ENCODE measurements at regions not wholly inside any gene's neighbourhood (a gene's known extent, or its start where the extent isn't known, plus 50 kb on each side); places are given as distances from the start of the nearest gene placed in this dataset.

GRCh38 chr7:138173548-138173947 is 97.3 kb downstream of the AKR1D1 start:
- H3K79me2 ChIP-seq (ENCODE audit: insufficient read depth, low read length): no peaks in the 10 kb centered on the region
- peaks cover 19% of the 10 kb centered on the region for H3K9me3 Mint-ChIP-seq (ENCODE audit: unreplicated experiment)
- DNase-seq (ENCODE audit: low read depth): no peak

DNA sequence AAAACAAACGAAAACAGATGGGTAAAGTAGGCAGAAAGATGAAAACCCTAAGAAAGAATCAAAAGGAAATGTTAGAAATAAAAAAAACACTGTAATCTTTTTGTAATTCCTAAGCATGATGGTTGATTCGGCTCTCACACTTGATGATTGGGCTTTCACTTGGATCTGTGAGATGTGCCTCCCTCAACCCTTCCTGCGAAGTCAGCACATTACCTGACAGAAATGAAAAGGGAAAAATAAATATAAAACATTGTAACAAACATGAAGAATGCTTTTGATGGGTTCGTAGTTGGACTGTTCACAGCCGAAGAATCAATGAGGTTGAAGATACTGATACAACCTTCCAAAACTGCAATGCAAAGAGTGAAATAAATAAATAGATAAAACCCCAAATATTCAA is 99.8 kb downstream of the AKR1D1 start:
- Histone ChIP-seq H3K9me3 (ENCODE audit: insufficient read depth, low read depth, low read length) (no peaks in the 10 kb centered on the region), H3K36me3 (ENCODE audit: insufficient read depth, low read length) (no peaks in the 10 kb centered on the region), H3K4me3 (ENCODE audit: insufficient read depth, low read depth, low read length) (no peak overlapping the region), H3K4me1 (ENCODE audit: insufficient read depth, low read length) (no peaks in the 10 kb centered on the region), H3K79me2 (ENCODE audit: insufficient read depth, low read length) (no peaks in the 10 kb centered on the region), H3K4me2 (ENCODE audit: low read length) (no peak overlapping the region), H4K20me1 (ENCODE audit: insufficient read depth, low read length) (no peaks in the 10 kb centered on the region), H2AFZ (ENCODE audit: low read depth, low read length) (no peak overlapping the region), H3K27me3 (ENCODE audit: insufficient read depth, low read length) (no peaks in the 10 kb centered on the region), H3K9ac (ENCODE audit: low read length) (no peak overlapping the region), H3K27ac (ENCODE audit: low read depth, low read length) (no peak overlapping the region)
- Mint-ChIP-seq H3K27ac (ENCODE audit: unreplicated experiment) (no peak overlapping the region), H3K36me3 (ENCODE audit: low read depth, unreplicated experiment) (peaks cover 7% of the 10 kb centered on the region), H3K4me3 (ENCODE audit: unreplicated experiment) (no peak overlapping the region), H3K4me1 (ENCODE audit: low read depth, unreplicated experiment) (peaks cover 4% of the 10 kb centered on the region), H3K9me3 (ENCODE audit: unreplicated experiment) (peaks cover 21% of the 10 kb centered on the region), H3K27me3 (ENCODE audit: low read depth, unreplicated experiment) (no peaks in the 10 kb centered on the region)
- no peak for FAIRE-seq
- TF ChIP-seq EZH2 (IDR thresholded peaks at IDR 0.05; ENCODE audit: insufficient read depth, low read length): no peak
- TF ChIP-seq, protein P1, sequence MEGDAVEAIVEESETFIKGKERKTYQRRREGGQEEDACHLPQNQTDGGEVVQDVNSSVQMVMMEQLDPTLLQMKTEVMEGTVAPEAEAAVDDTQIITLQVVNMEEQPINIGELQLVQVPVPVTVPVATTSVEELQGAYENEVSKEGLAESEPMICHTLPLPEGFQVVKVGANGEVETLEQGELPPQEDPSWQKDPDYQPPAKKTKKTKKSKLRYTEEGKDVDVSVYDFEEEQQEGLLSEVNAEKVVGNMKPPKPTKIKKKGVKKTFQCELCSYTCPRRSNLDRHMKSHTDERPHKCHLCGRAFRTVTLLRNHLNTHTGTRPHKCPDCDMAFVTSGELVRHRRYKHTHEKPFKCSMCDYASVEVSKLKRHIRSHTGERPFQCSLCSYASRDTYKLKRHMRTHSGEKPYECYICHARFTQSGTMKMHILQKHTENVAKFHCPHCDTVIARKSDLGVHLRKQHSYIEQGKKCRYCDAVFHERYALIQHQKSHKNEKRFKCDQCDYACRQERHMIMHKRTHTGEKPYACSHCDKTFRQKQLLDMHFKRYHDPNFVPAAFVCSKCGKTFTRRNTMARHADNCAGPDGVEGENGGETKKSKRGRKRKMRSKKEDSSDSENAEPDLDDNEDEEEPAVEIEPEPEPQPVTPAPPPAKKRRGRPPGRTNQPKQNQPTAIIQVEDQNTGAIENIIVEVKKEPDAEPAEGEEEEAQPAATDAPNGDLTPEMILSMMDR (IDR thresholded peaks at IDR 0.05; ENCODE audit: insufficient read depth, low read depth, low read length): no peak
- DNase-seq (ENCODE audit: low read depth): no peak

More at GRCh38 chr7:138173548-138173947, 97.3 kb downstream of the AKR1D1 start:
- Mint-ChIP-seq H3K27me3 (ENCODE audit: low read depth, unreplicated experiment) (no peaks in the 10 kb centered on the region), H3K4me3 (ENCODE audit: unreplicated experiment) (no peak overlapping the region), H3K4me1 (ENCODE audit: low read depth, unreplicated experiment) (peaks cover 27% of the 10 kb centered on the region), H3K27ac (ENCODE audit: unreplicated experiment) (no peak overlapping the region), H3K36me3 (ENCODE audit: low read depth, unreplicated experiment) (peaks cover 7% of the 10 kb centered on the region)
- Histone ChIP-seq H3K27me3 (ENCODE audit: insufficient read depth, low read length) (no peaks in the 10 kb centered on the region), H3K36me3 (ENCODE audit: insufficient read depth, low read length) (no peaks in the 10 kb centered on the region), H2AFZ (ENCODE audit: low read depth, low read length) (no peak overlapping the region), H3K9ac (ENCODE audit: low read length) (no peak overlapping the region), H3K4me3 (ENCODE audit: insufficient read depth, low read depth, low read length) (no peak overlapping the region), H4K20me1 (ENCODE audit: insufficient read depth, low read length) (no peaks in the 10 kb centered on the region), H3K27ac (ENCODE audit: low read depth, low read length) (no peak overlapping the region), H3K4me1 (ENCODE audit: insufficient read depth, low read length) (peaks cover 6% of the 10 kb centered on the region), H3K4me2 (ENCODE audit: low read length) (no peak overlapping the region), H3K9me3 (ENCODE audit: insufficient read depth, low read depth, low read length) (no peaks in the 10 kb centered on the region)
- TF ChIP-seq, protein P1 (IDR thresholded peaks at IDR 0.05; ENCODE audit: insufficient read depth, low read depth, low read length): no peak
- TF ChIP-seq EZH2 (IDR thresholded peaks at IDR 0.05; ENCODE audit: insufficient read depth, low read length): no peak
- FAIRE-seq: no peak

DNA sequence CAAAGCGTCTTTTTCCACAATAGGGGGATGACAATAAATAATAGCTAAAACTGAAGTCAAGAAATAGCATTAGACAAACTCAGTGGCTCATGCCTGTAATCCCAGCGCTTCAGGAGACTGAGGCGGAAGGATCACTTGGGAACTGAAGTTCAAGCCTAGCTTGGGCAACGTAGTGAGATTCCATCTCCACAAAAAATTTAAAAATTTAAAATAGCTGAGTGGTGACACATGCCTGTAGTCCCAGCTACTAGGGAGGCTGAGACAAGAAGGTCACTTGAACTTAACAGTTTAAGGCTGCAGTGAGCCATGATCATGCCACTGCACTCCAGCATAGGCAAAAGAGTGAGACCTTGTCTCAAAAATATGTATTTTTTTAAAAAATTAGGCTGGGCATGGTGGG is 107.9 kb downstream of the AKR1D1 start:
- H3K4me3 ChIP-seq (ENCODE audit: insufficient read depth, low read depth, low read length): no peak overlapping the region
- TF ChIP-seq, protein P1 (IDR thresholded peaks at IDR 0.05; ENCODE audit: insufficient read depth, low read depth, low read length): no peak
- no peak for TF ChIP-seq EZH2 (IDR thresholded peaks at IDR 0.05; ENCODE audit: insufficient read depth, low read length)
- H3K27ac ChIP-seq (ENCODE audit: low read depth, low read length): no peak overlapping the region
- no peaks in the 10 kb centered on the region for H3K27me3 ChIP-seq (ENCODE audit: insufficient read depth, low read length)
- H3K79me2 ChIP-seq (ENCODE audit: insufficient read depth, low read length): no peaks in the 10 kb centered on the region
- no peaks in the 10 kb centered on the region for H4K20me1 ChIP-seq (ENCODE audit: insufficient read depth, low read length)
- no peak overlapping the region for H2AFZ ChIP-seq (ENCODE audit: low read depth, low read length)
- H3K9me3 ChIP-seq (ENCODE audit: insufficient read depth, low read depth, low read length): peaks cover 10% of the 10 kb centered on the region
- Mint-ChIP-seq H3K4me3 (ENCODE audit: unreplicated experiment) (no peak overlapping the region), H3K27me3 (ENCODE audit: low read depth, unreplicated experiment) (no peaks in the 10 kb centered on the region), H3K4me1 (ENCODE audit: low read depth, unreplicated experiment) (peaks cover 19% of the 10 kb centered on the region), H3K27ac (ENCODE audit: unreplicated experiment) (no peak overlapping the region), H3K36me3 (ENCODE audit: low read depth, unreplicated experiment) (no peaks in the 10 kb centered on the region), H3K9me3 (ENCODE audit: unreplicated experiment) (peaks cover 21% of the 10 kb centered on the region)
- H3K4me2 ChIP-seq (ENCODE audit: low read length): no peak overlapping the region
- FAIRE-seq (no peak), DNase-seq (ENCODE audit: low read depth) (no peak)
- H3K4me1 ChIP-seq (ENCODE audit: insufficient read depth, low read length): peaks cover 9% of the 10 kb centered on the region
- no peaks in the 10 kb centered on the region for H3K36me3 ChIP-seq (ENCODE audit: insufficient read depth, low read length)
- no peak overlapping the region for H3K9ac ChIP-seq (ENCODE audit: low read length)

Measured in astrocyte (in vitro differentiated cells and primary cell).